Memory B cell (primary cell): ENCODE measurements at regions not wholly inside any gene's neighbourhood (a gene's known extent, or its start where the extent isn't known, plus 50 kb on each side); places are given as distances from the start of the nearest gene placed in this dataset.

Experiments
- ATAC-seq: fragments of 150-1000 bp; cut with Tn5 transposase; 2 replicates; pipeline ENCODE4 v1.10.0; 2021; ENCODE audit warnings: low read depth, mild to moderate bottlenecking, moderate library complexity
- DNase-seq, 2 donors: peaks; one replicate each; pipeline ENCODE4 v3.0.0; 2022; ENCODE audit warnings: low spot score in 2 of 2
- H3K27ac Mint-ChIP-seq: one replicate; pipeline ENCODE4 v1.8.0; 2022; ENCODE audit warnings: mild to moderate bottlenecking, moderate library complexity, mixed read lengths
- H3K27me3 Mint-ChIP-seq: one replicate; pipeline ENCODE4 v1.8.0; 2022; ENCODE audit warnings: mixed read lengths
- H3K36me3 Mint-ChIP-seq: one replicate; pipeline ENCODE4 v1.8.0; 2022; ENCODE audit warnings: mild to moderate bottlenecking, mixed read lengths
- H3K4me1 Mint-ChIP-seq: one replicate; pipeline ENCODE4 v1.8.0; 2022; ENCODE audit warnings: mixed read lengths
- H3K4me3 Mint-ChIP-seq: one replicate; pipeline ENCODE4 v1.8.0; 2022; ENCODE audit warnings: mild to moderate bottlenecking, moderate library complexity, mixed read lengths
- H3K9me3 Mint-ChIP-seq: one replicate; pipeline ENCODE4 v1.8.0; 2022; ENCODE audit warnings: mixed read lengths

- no peak overlapping the region for H3K4me3 Mint-ChIP-seq
- H3K36me3 Mint-ChIP-seq: no peaks in the 10 kb centered on the region
Observed at GRCh38 chr13:44165889-44166496, 207.6 kb upstream of the SERP2 start.

GRCh38 chr13:44169018-44169911 lies 204.4 kb upstream of the SERP2 start:
- no peak overlapping the region for H3K27ac Mint-ChIP-seq
- H3K27me3 Mint-ChIP-seq: peaks cover 3% of the 10 kb centered on the region
- no peak overlapping the region for H3K4me3 Mint-ChIP-seq
- no peak for ATAC-seq
- no peaks in the 10 kb centered on the region for H3K36me3 Mint-ChIP-seq
- no peaks in the 10 kb centered on the region for H3K4me1 Mint-ChIP-seq
- DNase-seq: no peak
- no peaks in the 10 kb centered on the region for H3K9me3 Mint-ChIP-seq

More at GRCh38 chr13:44165889-44166496, 207.6 kb upstream of the SERP2 start:
- H3K27me3 Mint-ChIP-seq: peaks cover 4% of the 10 kb centered on the region
- H3K27ac Mint-ChIP-seq: no peak overlapping the region
- H3K4me1 Mint-ChIP-seq: no peaks in the 10 kb centered on the region
- H3K9me3 Mint-ChIP-seq: no peaks in the 10 kb centered on the region
- no peak for DNase-seq
- ATAC-seq: no peak

- H3K27ac Mint-ChIP-seq: no peak overlapping the region
- H3K4me3 Mint-ChIP-seq: no peak overlapping the region
- ATAC-seq (no peak), DNase-seq (no peak)
- no peaks in the 10 kb centered on the region for H3K9me3 Mint-ChIP-seq
- H3K36me3 Mint-ChIP-seq: no peaks in the 10 kb centered on the region
- peaks cover 6% of the 10 kb centered on the region for H3K27me3 Mint-ChIP-seq
- no peaks in the 10 kb centered on the region for H3K4me1 Mint-ChIP-seq
Observed at GRCh38 chr13:44170731-44171130, 202.9 kb upstream of the SERP2 start.

- ATAC-seq (no peak), DNase-seq (no peak)
- no peaks in the 10 kb centered on the region for H3K36me3 Mint-ChIP-seq
- no peaks in the 10 kb centered on the region for H3K9me3 Mint-ChIP-seq
- H3K27ac Mint-ChIP-seq: no peak overlapping the region
- H3K27me3 Mint-ChIP-seq: peaks cover 6% of the 10 kb centered on the region
- no peaks in the 10 kb centered on the region for H3K4me1 Mint-ChIP-seq
- no peak overlapping the region for H3K4me3 Mint-ChIP-seq
Observed at GRCh38 chr13:44171156-44171555, 202.5 kb upstream of the SERP2 start.

- no peak overlapping the region for H3K4me3 Mint-ChIP-seq
- no peaks in the 10 kb centered on the region for H3K9me3 Mint-ChIP-seq
- no peaks in the 10 kb centered on the region for H3K36me3 Mint-ChIP-seq
- H3K27me3 Mint-ChIP-seq: peaks cover 6% of the 10 kb centered on the region
- H3K4me1 Mint-ChIP-seq: no peaks in the 10 kb centered on the region
- no peak for ATAC-seq
- no peak for DNase-seq
- no peak overlapping the region for H3K27ac Mint-ChIP-seq
Observed at GRCh38 chr13:44171861-44172260, 201.8 kb upstream of the SERP2 start.

- Mint-ChIP-seq H3K4me1 (no peaks in the 10 kb centered on the region), H3K27ac (no peak overlapping the region), H3K36me3 (no peaks in the 10 kb centered on the region), H3K9me3 (no peaks in the 10 kb centered on the region), H3K4me3 (no peak overlapping the region), H3K27me3 (peaks cover 6% of the 10 kb centered on the region)
- DNase-seq: no peak
- no peak for ATAC-seq
Observed at GRCh38 chr13:44172281-44172810, 201.3 kb upstream of the SERP2 start.

GRCh38 chr13:44174769-44175425 lies 198.7 kb upstream of the SERP2 start:
- DNase-seq (no peak), ATAC-seq (no peak)
- Mint-ChIP-seq H3K9me3 (no peaks in the 10 kb centered on the region), H3K36me3 (no peaks in the 10 kb centered on the region), H3K27me3 (peaks cover 9% of the 10 kb centered on the region), H3K4me3 (no peak overlapping the region), H3K4me1 (no peaks in the 10 kb centered on the region), H3K27ac (no peak overlapping the region)

GRCh38 chr13:44176173-44176572 lies 197.5 kb upstream of the SERP2 start:
- DNase-seq: no peak
- Mint-ChIP-seq H3K4me3 (no peak overlapping the region), H3K36me3 (no peaks in the 10 kb centered on the region), H3K27me3 (peaks cover 9% of the 10 kb centered on the region), H3K9me3 (no peaks in the 10 kb centered on the region), H3K4me1 (no peaks in the 10 kb centered on the region), H3K27ac (peak overlapping the region; percentile 43)
- no peak for ATAC-seq

- DNase-seq (no peak), ATAC-seq (no peak)
- H3K4me3 Mint-ChIP-seq: no peak overlapping the region
- peaks cover 5% of the 10 kb centered on the region for H3K9me3 Mint-ChIP-seq
- H3K27me3 Mint-ChIP-seq: peaks cover 4% of the 10 kb centered on the region
- H3K36me3 Mint-ChIP-seq: no peaks in the 10 kb centered on the region
- H3K4me1 Mint-ChIP-seq: no peaks in the 10 kb centered on the region
- H3K27ac Mint-ChIP-seq: no peak overlapping the region
Observed at GRCh38 chr13:44180876-44181536, 192.6 kb upstream of the SERP2 start.

- Mint-ChIP-seq H3K27me3 (peaks cover 4% of the 10 kb centered on the region), H3K27ac (no peak overlapping the region), H3K9me3 (peaks cover 5% of the 10 kb centered on the region), H3K4me3 (no peak overlapping the region), H3K4me1 (no peaks in the 10 kb centered on the region), H3K36me3 (no peaks in the 10 kb centered on the region)
- ATAC-seq (no peak), DNase-seq (no peak)
Observed at GRCh38 chr13:44181931-44182330, 191.7 kb upstream of the SERP2 start.

- no peaks in the 10 kb centered on the region for H3K36me3 Mint-ChIP-seq
- no peak overlapping the region for H3K27ac Mint-ChIP-seq
- DNase-seq (no peak), ATAC-seq (no peak)
- H3K27me3 Mint-ChIP-seq: peaks cover 10% of the 10 kb centered on the region
- H3K4me3 Mint-ChIP-seq: no peak overlapping the region
- H3K9me3 Mint-ChIP-seq: peaks cover 5% of the 10 kb centered on the region
- no peaks in the 10 kb centered on the region for H3K4me1 Mint-ChIP-seq
Observed at GRCh38 chr13:44184740-44185139, 188.9 kb upstream of the SERP2 start.

- Mint-ChIP-seq H3K4me3 (no peak overlapping the region), H3K36me3 (no peaks in the 10 kb centered on the region), H3K27me3 (peaks cover 10% of the 10 kb centered on the region), H3K9me3 (peaks cover 5% of the 10 kb centered on the region), H3K27ac (no peak overlapping the region), H3K4me1 (peaks cover 2% of the 10 kb centered on the region)
- ATAC-seq (no peak), DNase-seq (no peak)
Observed at GRCh38 chr13:44188257-44188656, 185.4 kb upstream of the SERP2 start.

- peaks cover 4% of the 10 kb centered on the region for H3K9me3 Mint-ChIP-seq
- H3K36me3 Mint-ChIP-seq: no peaks in the 10 kb centered on the region
- H3K27me3 Mint-ChIP-seq: peaks cover 10% of the 10 kb centered on the region
- DNase-seq: no peak
- H3K4me1 Mint-ChIP-seq: peaks cover 2% of the 10 kb centered on the region
- no peak overlapping the region for H3K27ac Mint-ChIP-seq
- H3K4me3 Mint-ChIP-seq: no peak overlapping the region
- no peak for ATAC-seq
Observed at GRCh38 chr13:44189085-44189484, 184.5 kb upstream of the SERP2 start.

GRCh38 chr13:44191103-44191502 lies 182.5 kb upstream of the SERP2 start:
- Mint-ChIP-seq H3K27ac (no peak overlapping the region), H3K36me3 (no peaks in the 10 kb centered on the region), H3K4me1 (peaks cover 2% of the 10 kb centered on the region), H3K4me3 (no peak overlapping the region), H3K27me3 (peaks cover 13% of the 10 kb centered on the region), H3K9me3 (no peaks in the 10 kb centered on the region)
- DNase-seq: no peak
- ATAC-seq: no peak
